Retinal pigment epithelial cell (primary cell): ENCODE measurements at regions not wholly inside any gene's neighbourhood (a gene's known extent, or its start where the extent isn't known, plus 50 kb on each side); places are given as distances from the start of the nearest gene placed in this dataset.

Source experiments
- DNase-seq: peaks from one replicate; pipeline ENCODE4 v3.0.0-alpha.2; 2010; ENCODE audit warnings: low read depth
- H3K4me3 ChIP-seq: 2 replicates; pipeline ENCODE4 v1.5.1; 2011; ENCODE audit warnings: mild to moderate bottlenecking, low read length, control low read depth, moderate library complexity
- CTCF ChIP-seq: conservative IDR thresholded peaks from 2 replicates; pipeline ENCODE4 v1.5.1; 2011; ENCODE audit warnings: low read depth, low read length, control low read depth, inconsistent platforms

GRCh38 chr14:100408350-100409002, 85.3 kb downstream of the SLC25A47 start:
- DNase-seq: no peak
- no peak for TF ChIP-seq CTCF
- no peak overlapping the region for H3K4me3 ChIP-seq

- H3K4me3 ChIP-seq: no peak overlapping the region
- DNase-seq: no peak
- no peak for TF ChIP-seq CTCF
Measured at GRCh38 chr14:100409003-100409360, 85.8 kb downstream of the SLC25A47 start.

GRCh38 chr14:100409651-100410050, 86.5 kb downstream of the SLC25A47 start:
- TF ChIP-seq CTCF: no peak
- DNase-seq: no peak
- H3K4me3 ChIP-seq: no peak overlapping the region

GRCh38 chr14:100410056-100410565, 87.0 kb downstream of the SLC25A47 start:
- H3K4me3 ChIP-seq: no peak overlapping the region
- no peak for TF ChIP-seq CTCF
- no peak for DNase-seq

- DNase-seq: no peak
- TF ChIP-seq CTCF: no peak
- no peak overlapping the region for H3K4me3 ChIP-seq
Measured at GRCh38 chr14:100413699-100414098, 90.6 kb downstream of the SLC25A47 start.

- DNase-seq: no peak
- H3K4me3 ChIP-seq: no peak overlapping the region
- TF ChIP-seq CTCF: no peak
Measured at GRCh38 chr14:100415226-100415625, 92.1 kb downstream of the SLC25A47 start.

- TF ChIP-seq CTCF: no peak
- DNase-seq: no peak
Measured at GRCh38 chr14:100416081-100416680, 93.0 kb downstream of the SLC25A47 start.

More at GRCh38 chr14:100416081-100416680, 93.0 kb downstream of the SLC25A47 start:
- no peak overlapping the region for H3K4me3 ChIP-seq
